ENCODE measurements at regions not wholly inside any gene's neighbourhood (a gene's known extent, or its start where the extent isn't known, plus 50 kb on each side); places are given as distances from the start of the nearest gene placed in this dataset.

DNA sequence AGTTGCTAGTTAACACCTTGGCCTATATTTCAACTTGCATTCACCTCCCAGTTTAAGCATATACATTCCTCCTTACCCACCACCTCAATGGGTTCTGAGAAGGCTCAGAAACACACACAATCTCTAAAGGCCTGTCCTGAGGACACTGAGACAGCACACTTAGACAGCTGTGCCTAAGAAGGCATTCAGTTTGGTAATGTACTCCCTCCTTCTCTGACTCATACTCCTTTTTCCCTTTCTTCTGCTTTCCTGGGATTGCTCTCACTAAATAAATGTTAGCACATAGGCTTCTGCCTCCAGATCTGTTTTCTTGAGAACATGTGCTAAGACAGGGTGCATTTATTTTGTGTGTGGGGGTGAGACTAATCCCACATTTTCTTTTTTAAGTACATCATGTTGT, 456.8 kb upstream of the CDH6 start (continued):
- TF ChIP-seq ZNF114 (CRISPR knock-in tag; IDR thresholded peaks at IDR 0.05) (no peak), POLR2AphosphoS5 (IDR thresholded peaks at IDR 0.05; ENCODE audit: low read depth) (no peak), EZH2phosphoT487 (IDR thresholded peaks at IDR 0.05; ENCODE audit: unreplicated experiment) (no peak), CREB1 (CRISPR knock-in tag; IDR thresholded peaks at IDR 0.05; ENCODE audit: low read depth) (no peak), EZH2 (IDR thresholded peaks at IDR 0.05; ENCODE audit: low read depth, unreplicated experiment) (no peak)
- TF ChIP-seq, protein P1, sequence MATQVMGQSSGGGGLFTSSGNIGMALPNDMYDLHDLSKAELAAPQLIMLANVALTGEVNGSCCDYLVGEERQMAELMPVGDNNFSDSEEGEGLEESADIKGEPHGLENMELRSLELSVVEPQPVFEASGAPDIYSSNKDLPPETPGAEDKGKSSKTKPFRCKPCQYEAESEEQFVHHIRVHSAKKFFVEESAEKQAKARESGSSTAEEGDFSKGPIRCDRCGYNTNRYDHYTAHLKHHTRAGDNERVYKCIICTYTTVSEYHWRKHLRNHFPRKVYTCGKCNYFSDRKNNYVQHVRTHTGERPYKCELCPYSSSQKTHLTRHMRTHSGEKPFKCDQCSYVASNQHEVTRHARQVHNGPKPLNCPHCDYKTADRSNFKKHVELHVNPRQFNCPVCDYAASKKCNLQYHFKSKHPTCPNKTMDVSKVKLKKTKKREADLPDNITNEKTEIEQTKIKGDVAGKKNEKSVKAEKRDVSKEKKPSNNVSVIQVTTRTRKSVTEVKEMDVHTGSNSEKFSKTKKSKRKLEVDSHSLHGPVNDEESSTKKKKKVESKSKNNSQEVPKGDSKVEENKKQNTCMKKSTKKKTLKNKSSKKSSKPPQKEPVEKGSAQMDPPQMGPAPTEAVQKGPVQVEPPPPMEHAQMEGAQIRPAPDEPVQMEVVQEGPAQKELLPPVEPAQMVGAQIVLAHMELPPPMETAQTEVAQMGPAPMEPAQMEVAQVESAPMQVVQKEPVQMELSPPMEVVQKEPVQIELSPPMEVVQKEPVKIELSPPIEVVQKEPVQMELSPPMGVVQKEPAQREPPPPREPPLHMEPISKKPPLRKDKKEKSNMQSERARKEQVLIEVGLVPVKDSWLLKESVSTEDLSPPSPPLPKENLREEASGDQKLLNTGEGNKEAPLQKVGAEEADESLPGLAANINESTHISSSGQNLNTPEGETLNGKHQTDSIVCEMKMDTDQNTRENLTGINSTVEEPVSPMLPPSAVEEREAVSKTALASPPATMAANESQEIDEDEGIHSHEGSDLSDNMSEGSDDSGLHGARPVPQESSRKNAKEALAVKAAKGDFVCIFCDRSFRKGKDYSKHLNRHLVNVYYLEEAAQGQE (IDR thresholded peaks at IDR 0.05; ENCODE audit: unreplicated experiment) = no peak

- Histone ChIP-seq H4K20me1 (replicated peaks; ENCODE audit: insufficient read depth) (no peaks in the 10 kb centered on the region), H3K4me1 (ENCODE audit: insufficient read depth) (no peaks in the 10 kb centered on the region), H3K9me2 (ENCODE audit: insufficient read depth) (no peaks in the 10 kb centered on the region), H2AFZ (no peak overlapping the region), H3K27ac (ENCODE audit: low read depth) (no peak overlapping the region), H3K79me2 (replicated peaks; ENCODE audit: insufficient read depth) (no peaks in the 10 kb centered on the region), H3K4me3 (no peak overlapping the region), H3F3A (replicated peaks; ENCODE audit: low read depth) (no peaks in the 10 kb centered on the region), H3K27me3 (ENCODE audit: insufficient read depth) (no peaks in the 10 kb centered on the region), H3K4me2 (no peak overlapping the region), H3K36me3 (ENCODE audit: insufficient read depth) (no peaks in the 10 kb centered on the region)
- DNase-seq (ENCODE audit: low spot score) = no peak
- no peak overlapping the region for H3K27ac Mint-ChIP-seq
- no peaks in the 10 kb centered on the region for H3K4me1 Mint-ChIP-seq
- no peaks in the 10 kb centered on the region for H3K36me3 Mint-ChIP-seq (ENCODE audit: low read depth)
- no peak overlapping the region for H3K4me3 Mint-ChIP-seq
- H3K27me3 Mint-ChIP-seq (ENCODE audit: insufficient read depth, low read depth, poor library complexity) = peaks cover 2% of the 10 kb centered on the region
- ATAC-seq = no peak
- peaks cover 3% of the 10 kb centered on the region; the same call in 1 of the 3 replicates for H3K9me3 Mint-ChIP-seq
- TF ChIP-seq STAT1 (IDR thresholded peaks at IDR 0.05; ENCODE audit: unreplicated experiment) (no peak), CTCF (conservative IDR thresholded peaks at IDR 0.05; ENCODE audit: low read depth in 2 of 2) (no peak), ZNF114 (CRISPR knock-in tag; IDR thresholded peaks at IDR 0.05) (no peak)
- TF ChIP-seq, protein P2, sequence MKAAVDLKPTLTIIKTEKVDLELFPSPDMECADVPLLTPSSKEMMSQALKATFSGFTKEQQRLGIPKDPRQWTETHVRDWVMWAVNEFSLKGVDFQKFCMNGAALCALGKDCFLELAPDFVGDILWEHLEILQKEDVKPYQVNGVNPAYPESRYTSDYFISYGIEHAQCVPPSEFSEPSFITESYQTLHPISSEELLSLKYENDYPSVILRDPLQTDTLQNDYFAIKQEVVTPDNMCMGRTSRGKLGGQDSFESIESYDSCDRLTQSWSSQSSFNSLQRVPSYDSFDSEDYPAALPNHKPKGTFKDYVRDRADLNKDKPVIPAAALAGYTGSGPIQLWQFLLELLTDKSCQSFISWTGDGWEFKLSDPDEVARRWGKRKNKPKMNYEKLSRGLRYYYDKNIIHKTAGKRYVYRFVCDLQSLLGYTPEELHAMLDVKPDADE (IDR thresholded peaks at IDR 0.05) = no peak
- TF ChIP-seq, protein P1 (IDR thresholded peaks at IDR 0.05; ENCODE audit: unreplicated experiment) = no peak
These were observed 459.4 kb upstream of the CDH6 start for GRCh38 chr5:30734118-30734517.

Measured in GM23338 (cell line).